Liver (tissue), 8 donors: ENCODE measurements at regions not wholly inside any gene's neighbourhood (a gene's known extent, or its start where the extent isn't known, plus 50 kb on each side); places are given as distances from the start of the nearest gene placed in this dataset.
"Not testable (repeated sequence)": the region's sequence is repeated elsewhere in the genome, so short reads cannot be mapped to it uniquely, and the experiment has no call there.

Source experiments
- DNase-seq: peaks from one replicate; pipeline ENCODE4 v3.0.0-alpha.2; 2017; ENCODE audit warnings: low spot score
- H3K27ac ChIP-seq, 2 donors: one replicate each; pipeline ENCODE4 v1.7.0; 2013; ENCODE audit warnings: inconsistent platforms in 2 of 2, low read length in 2 of 2, control low read depth in 1 of 2, low read depth in 1 of 2, mild to moderate bottlenecking in 1 of 2
- H3K27me3 ChIP-seq, 4 donors: one replicate each; pipeline versions ENCODE4 v1.6.1 to v1.7.0; 2013; ENCODE audit warnings: low read length in 3 of 4, inconsistent platforms in 1 of 4, mild to moderate bottlenecking in 1 of 4, moderate library complexity in 1 of 4; ENCODE audit not compliant: control insufficient read depth in 4 of 4, insufficient read depth in 4 of 4
- H3K36me3 ChIP-seq, 4 donors: one replicate each; pipeline versions ENCODE4 v1.6.1 to v1.7.0; 2013; ENCODE audit warnings: low read length in 3 of 4, mild to moderate bottlenecking in 3 of 4, low read depth in 1 of 4, moderate library complexity in 1 of 4; ENCODE audit not compliant: control insufficient read depth in 4 of 4, insufficient read depth in 3 of 4
- H3K4me1 ChIP-seq, 4 donors: one replicate each; pipeline versions ENCODE4 v1.6.1 to v1.7.0; 2013; ENCODE audit warnings: low read length in 3 of 4, mild to moderate bottlenecking in 3 of 4, moderate library complexity in 1 of 4; ENCODE audit not compliant: control insufficient read depth in 4 of 4, insufficient read depth in 4 of 4
- H3K4me3 ChIP-seq, 3 donors: one replicate each; pipeline versions ENCODE4 v1.6.1 to v1.7.0; 2013; ENCODE audit warnings: low read length in 3 of 3, control low read depth in 1 of 3, low read depth in 1 of 3, mild to moderate bottlenecking in 1 of 3
- H3K9ac ChIP-seq, 2 donors: one replicate each; pipeline ENCODE4 v1.7.0; 2013; ENCODE audit warnings: low read length in 2 of 2, mild to moderate bottlenecking in 2 of 2, moderate library complexity in 2 of 2, control low read depth in 1 of 2, low read depth in 1 of 2
- H3K9me3 ChIP-seq, 4 donors: one replicate each; pipeline versions ENCODE4 v1.6.1 to v1.7.0; 2013; ENCODE audit warnings: low read length in 3 of 4; ENCODE audit not compliant: control insufficient read depth in 4 of 4
- EGR1 ChIP-seq, 2 donors: IDR thresholded peaks; 2 replicates each; pipeline ENCODE4 v1.6.1; 2016 to 2018; ENCODE audit warnings: antibody characterized with exemption in 2 of 2, low read depth in 2 of 2
- HNF4A ChIP-seq, 2 donors: conservative IDR thresholded peaks; 2 replicates each; pipeline ENCODE4 v1.6.1; 2016; ENCODE audit warnings: antibody characterized with exemption in 2 of 2, mild to moderate bottlenecking in 2 of 2
- HNF4G ChIP-seq: IDR thresholded peaks from 2 replicates; pipeline ENCODE4 v1.6.1; 2016; ENCODE audit warnings: antibody characterized with exemption
- JUND ChIP-seq, 2 donors: IDR thresholded peaks; 2 replicates each; pipeline ENCODE4 v1.6.1; 2016; ENCODE audit warnings: antibody characterized with exemption in 2 of 2
- NR2F2 ChIP-seq: IDR thresholded peaks from 2 replicates; pipeline ENCODE4 v1.6.1; 2016; ENCODE audit warnings: antibody characterized with exemption
- RXRA ChIP-seq, 2 donors: IDR thresholded peaks; 2 replicates each; pipeline ENCODE4 v1.6.1; 2017 to 2018; ENCODE audit warnings: antibody characterized with exemption in 2 of 2, mild to moderate bottlenecking in 1 of 2
- SP1 ChIP-seq: IDR thresholded peaks from 2 replicates; pipeline ENCODE4 v1.6.1; 2018; ENCODE audit warnings: antibody characterized with exemption, mild to moderate bottlenecking
- TAF1 ChIP-seq: conservative IDR thresholded peaks from 2 replicates; pipeline ENCODE4 v1.6.1; 2016; ENCODE audit warnings: antibody characterized with exemption, mild to moderate bottlenecking
- YY1 ChIP-seq: IDR thresholded peaks from 2 replicates; pipeline ENCODE4 v1.6.1; 2016; ENCODE audit warnings: antibody characterized with exemption, mild to moderate bottlenecking
- WGBS: extraction: QIAGEN DNeasy Blood & Tissue Kit; methylation state at CpG from one replicate; pipeline ENCODE4 v1.1.7; 2013; 5-methylcytosine and 5-hydroxymethylcytosine counted together
- TF ChIP-seq, protein P1 (sequence below): IDR thresholded peaks from 2 replicates; pipeline ENCODE4 v1.6.1; 2016; ENCODE audit warnings: antibody characterized with exemption
- TF ChIP-seq, protein P2 (sequence below): fragments of 150-350 bp; IDR thresholded peaks from 2 replicates; pipeline ENCODE4 v1.5.1; 2017; ENCODE audit warnings: improper control_type of control experiment, low read depth, low read length; ENCODE audit not compliant: missing input control
- donor health status: healthy.
- donor health status: healthy.
- donor health status: healthy.
- donor health status: healthy.
- donor health status: healthy.

DNA sequence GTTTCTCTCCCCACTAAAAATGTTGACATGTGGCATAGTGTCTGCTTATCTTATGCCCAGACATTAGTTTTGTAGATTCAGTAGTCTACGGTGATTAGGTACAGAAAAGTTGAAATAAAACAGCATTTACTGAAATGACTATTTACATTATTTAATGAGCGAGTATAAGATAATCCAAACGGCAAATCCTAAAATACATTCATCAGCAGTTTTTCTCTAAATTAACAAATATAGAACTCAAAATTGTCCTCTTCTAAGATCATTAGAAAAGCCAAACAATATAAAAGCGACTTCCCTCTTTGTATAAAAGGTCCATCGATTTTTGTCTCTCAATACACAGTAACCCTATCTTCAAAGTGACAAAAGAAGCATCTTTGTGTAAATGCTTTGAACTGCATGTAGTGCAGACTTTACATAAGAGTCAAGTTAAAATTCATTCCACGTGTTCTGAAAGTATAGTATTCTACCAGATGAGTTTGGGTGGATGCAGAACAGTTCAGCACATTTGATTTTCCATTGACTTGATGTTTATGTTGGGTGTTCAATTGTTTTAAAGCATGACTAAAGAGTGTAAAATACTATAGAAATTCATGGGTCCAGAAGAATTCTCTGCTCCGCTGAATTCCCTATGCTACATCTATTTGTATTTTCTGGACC, 480.8 kb upstream of the DPH6 start:
- no peaks in the 10 kb centered on the region for H3K4me1 ChIP-seq
- H3K36me3 ChIP-seq = no peaks in the 10 kb centered on the region
- no peak overlapping the region for H3K9ac ChIP-seq
- no peak overlapping the region for H3K27ac ChIP-seq
- DNase-seq = no peak
- no peak overlapping the region for H3K4me3 ChIP-seq
- WGBS = 84% methylated on average over 7 of the region's 7 CpGs
- no peak for TF ChIP-seq HNF4G
- H3K27me3 ChIP-seq = no peaks in the 10 kb centered on the region
- H3K9me3 ChIP-seq = no peaks in the 10 kb centered on the region

DNA sequence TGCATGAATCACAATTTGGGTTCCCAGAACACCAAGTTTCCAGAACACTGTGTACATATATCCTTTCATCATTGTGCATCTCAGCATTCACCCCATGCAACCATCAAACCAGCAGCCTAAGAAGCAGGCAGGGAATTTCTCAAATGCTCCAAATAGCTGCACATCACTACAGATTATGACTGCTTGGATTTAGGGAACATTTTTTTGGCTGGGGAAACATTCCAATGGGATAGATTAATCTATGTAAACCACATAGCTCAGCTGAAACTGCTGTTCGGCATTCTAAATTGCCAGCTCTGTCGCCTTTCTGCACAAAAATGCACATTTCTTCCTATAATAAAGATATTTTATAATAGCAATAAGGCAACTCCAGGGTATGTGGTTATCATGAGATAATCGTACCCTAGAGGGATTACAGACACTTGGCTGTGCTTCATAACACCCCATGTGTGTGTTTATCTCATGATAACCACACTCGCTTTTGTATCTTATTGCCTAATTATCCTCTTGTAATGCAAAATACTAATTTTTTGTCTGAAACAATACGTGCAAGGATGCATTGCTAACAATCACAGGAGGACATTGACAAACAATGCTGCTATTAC, 483.7 kb upstream of the DPH6 start:
- H3K36me3 ChIP-seq = no peaks in the 10 kb centered on the region
- DNase-seq = no peak
- no peak overlapping the region for H3K9ac ChIP-seq
- TF ChIP-seq NR2F2 = no peak
- no peak for TF ChIP-seq RXRA (IDR thresholded peaks at IDR 0.05)
- TF ChIP-seq YY1 = no peak
- TF ChIP-seq, protein P1, sequence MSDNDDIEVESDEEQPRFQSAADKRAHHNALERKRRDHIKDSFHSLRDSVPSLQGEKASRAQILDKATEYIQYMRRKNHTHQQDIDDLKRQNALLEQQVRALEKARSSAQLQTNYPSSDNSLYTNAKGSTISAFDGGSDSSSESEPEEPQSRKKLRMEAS = no peak
- TF ChIP-seq HNF4A (conservative IDR thresholded peaks at IDR 0.05) = no peak
- no peak for TF ChIP-seq SP1
- TF ChIP-seq EGR1 (IDR thresholded peaks at IDR 0.05; ENCODE audit: low read depth in 2 of 2) = no peak
- no peak overlapping the region for H3K27ac ChIP-seq
- H3K4me3 ChIP-seq = no peak overlapping the region
- H3K4me1 ChIP-seq = no peaks in the 10 kb centered on the region
- WGBS = 76% methylated on average over 5 of the region's 5 CpGs
- no peaks in the 10 kb centered on the region for H3K27me3 ChIP-seq
- H3K9me3 ChIP-seq = no peaks in the 10 kb centered on the region

DNA sequence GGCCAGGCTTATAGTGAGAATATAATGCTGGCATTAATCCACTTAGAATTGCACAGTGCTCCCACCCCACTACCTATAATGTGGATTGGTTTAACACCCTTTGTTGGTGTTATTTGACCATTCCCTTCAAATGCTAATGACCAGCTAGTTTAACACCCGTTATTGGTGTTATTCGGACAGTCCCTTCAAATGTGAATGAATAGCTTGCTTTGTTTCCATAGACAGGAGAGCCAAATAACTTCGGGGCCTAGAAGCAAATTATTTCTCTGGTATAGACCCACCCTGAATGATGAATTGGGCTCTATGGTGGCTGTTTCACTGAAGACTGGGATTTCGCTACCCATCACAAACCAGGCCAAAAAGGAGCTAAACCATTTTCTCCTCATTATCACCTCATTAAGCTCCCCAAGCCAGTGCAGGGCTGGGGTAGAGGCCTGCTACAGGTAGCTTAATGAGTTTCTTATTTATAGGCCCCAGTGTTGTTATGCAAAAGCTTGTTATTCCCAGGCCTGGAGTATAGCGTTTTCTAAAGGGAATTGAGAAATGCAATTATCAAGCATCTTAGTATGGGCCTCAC, 494.1 kb upstream of the DPH6 start:
- DNase-seq = no peak
- Histone ChIP-seq H3K36me3 (no peaks in the 10 kb centered on the region), H3K9ac (no peak overlapping the region), H3K4me1 (no peaks in the 10 kb centered on the region), H3K27ac (no peak overlapping the region), H3K9me3 (no peaks in the 10 kb centered on the region), H3K27me3 (no peaks in the 10 kb centered on the region), H3K4me3 (no peak overlapping the region)
- 83% methylated on average over 5 of the region's 5 CpGs for WGBS
- no peak for TF ChIP-seq EGR1 (IDR thresholded peaks at IDR 0.05; ENCODE audit: low read depth in 2 of 2)
- TF ChIP-seq, protein P2, sequence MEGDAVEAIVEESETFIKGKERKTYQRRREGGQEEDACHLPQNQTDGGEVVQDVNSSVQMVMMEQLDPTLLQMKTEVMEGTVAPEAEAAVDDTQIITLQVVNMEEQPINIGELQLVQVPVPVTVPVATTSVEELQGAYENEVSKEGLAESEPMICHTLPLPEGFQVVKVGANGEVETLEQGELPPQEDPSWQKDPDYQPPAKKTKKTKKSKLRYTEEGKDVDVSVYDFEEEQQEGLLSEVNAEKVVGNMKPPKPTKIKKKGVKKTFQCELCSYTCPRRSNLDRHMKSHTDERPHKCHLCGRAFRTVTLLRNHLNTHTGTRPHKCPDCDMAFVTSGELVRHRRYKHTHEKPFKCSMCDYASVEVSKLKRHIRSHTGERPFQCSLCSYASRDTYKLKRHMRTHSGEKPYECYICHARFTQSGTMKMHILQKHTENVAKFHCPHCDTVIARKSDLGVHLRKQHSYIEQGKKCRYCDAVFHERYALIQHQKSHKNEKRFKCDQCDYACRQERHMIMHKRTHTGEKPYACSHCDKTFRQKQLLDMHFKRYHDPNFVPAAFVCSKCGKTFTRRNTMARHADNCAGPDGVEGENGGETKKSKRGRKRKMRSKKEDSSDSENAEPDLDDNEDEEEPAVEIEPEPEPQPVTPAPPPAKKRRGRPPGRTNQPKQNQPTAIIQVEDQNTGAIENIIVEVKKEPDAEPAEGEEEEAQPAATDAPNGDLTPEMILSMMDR = no peak
- no peak for TF ChIP-seq TAF1
- no peak for TF ChIP-seq JUND (IDR thresholded peaks at IDR 0.05)

DNA sequence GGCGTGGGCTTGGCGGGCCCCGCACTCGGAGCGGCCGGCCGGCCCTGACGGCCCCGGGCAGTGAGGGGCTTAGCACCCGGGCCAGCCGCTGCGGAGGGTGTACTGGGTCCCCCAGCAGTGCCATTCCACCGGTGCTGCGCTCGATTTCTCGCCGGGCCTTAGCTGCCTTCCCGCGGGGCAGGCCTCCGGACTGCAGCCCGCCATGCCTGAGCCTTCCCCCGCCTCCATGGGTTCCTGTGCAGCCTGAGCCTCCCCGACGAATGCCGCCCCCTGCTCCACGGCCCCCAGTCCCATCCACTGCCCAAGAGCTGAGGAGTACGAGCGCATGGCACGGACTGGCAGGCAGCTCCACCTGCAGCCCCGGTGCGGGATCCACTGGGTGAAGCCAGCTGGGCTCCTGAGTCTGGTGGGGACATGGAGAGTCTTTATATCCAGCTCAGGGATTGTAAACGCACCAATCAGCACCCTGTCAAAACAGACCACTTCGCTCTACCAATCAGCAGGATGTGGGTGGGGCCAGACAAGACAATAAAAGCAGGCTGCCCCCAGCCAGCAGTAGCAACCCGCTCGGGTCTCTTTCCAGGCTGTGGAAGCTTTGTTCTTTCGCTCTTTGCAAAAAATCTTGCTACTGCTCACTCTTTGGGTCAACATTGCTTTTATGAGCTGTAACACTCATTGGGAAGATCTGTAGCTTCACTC, 501.2 kb upstream of the DPH6 start:
- H3K27ac ChIP-seq, H3K36me3 ChIP-seq, H3K4me3 ChIP-seq, H3K27me3 ChIP-seq, DNase-seq, H3K9ac ChIP-seq, H3K9me3 ChIP-seq, H3K4me1 ChIP-seq: not testable (repeated sequence)
- 93% methylated on average over 36 of the region's 36 CpGs for WGBS
